Cardiac fibroblast (primary cell): ENCODE measurements at regions not wholly inside any gene's neighbourhood (a gene's known extent, or its start where the extent isn't known, plus 50 kb on each side); places are given as distances from the start of the nearest gene placed in this dataset.

Source experiments
- DNase-seq, 2 donors: peaks; one replicate each; pipeline versions ENCODE4 v3.0.0 to v3.0.0-alpha.2; 2010; ENCODE audit warnings: low read depth in 2 of 2
- H3K4me3 ChIP-seq, 2 donors: replicated peaks in 1 of 2; 1 replicate in 1 of 2; 2 replicates in 1 of 2; pipeline ENCODE4 v1.5.1; 2011; ENCODE audit warnings: low read depth in 2 of 2, low read length in 2 of 2, mild to moderate bottlenecking in 2 of 2, moderate library complexity in 1 of 2
- TF ChIP-seq, protein P1 (sequence below): IDR thresholded peaks from one replicate; pipeline ENCODE4 v1.5.1; 2011; ENCODE audit warnings: low read depth, mild to moderate bottlenecking, low read length, inconsistent platforms

DNA sequence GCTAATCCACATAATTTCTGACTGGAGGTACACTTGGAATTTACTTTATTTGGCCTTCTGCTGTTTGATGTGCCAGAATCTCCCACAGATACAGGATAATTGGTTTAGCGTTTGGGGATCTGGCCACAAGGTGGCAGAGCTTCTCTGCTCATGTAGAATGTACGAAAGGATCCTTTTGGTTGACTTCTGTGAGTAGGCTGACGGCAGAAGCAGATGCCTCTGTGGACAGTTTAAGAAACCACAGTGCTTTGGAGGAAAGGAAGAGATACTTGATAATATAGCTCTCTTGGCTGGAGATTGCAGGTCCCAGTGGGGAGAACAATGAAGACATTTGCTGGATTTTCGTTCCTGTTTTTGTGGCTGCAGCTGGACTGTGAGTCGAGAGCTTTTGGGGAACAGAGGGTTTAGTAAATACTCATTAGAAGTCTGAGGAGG lies 75.3 kb upstream of the OR4E1 start:
- TF ChIP-seq, protein P1, sequence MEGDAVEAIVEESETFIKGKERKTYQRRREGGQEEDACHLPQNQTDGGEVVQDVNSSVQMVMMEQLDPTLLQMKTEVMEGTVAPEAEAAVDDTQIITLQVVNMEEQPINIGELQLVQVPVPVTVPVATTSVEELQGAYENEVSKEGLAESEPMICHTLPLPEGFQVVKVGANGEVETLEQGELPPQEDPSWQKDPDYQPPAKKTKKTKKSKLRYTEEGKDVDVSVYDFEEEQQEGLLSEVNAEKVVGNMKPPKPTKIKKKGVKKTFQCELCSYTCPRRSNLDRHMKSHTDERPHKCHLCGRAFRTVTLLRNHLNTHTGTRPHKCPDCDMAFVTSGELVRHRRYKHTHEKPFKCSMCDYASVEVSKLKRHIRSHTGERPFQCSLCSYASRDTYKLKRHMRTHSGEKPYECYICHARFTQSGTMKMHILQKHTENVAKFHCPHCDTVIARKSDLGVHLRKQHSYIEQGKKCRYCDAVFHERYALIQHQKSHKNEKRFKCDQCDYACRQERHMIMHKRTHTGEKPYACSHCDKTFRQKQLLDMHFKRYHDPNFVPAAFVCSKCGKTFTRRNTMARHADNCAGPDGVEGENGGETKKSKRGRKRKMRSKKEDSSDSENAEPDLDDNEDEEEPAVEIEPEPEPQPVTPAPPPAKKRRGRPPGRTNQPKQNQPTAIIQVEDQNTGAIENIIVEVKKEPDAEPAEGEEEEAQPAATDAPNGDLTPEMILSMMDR: peak; percentile 74
- no peak overlapping the region for H3K4me3 ChIP-seq
- DNase-seq: peak; percentile 39 to 59

DNA sequence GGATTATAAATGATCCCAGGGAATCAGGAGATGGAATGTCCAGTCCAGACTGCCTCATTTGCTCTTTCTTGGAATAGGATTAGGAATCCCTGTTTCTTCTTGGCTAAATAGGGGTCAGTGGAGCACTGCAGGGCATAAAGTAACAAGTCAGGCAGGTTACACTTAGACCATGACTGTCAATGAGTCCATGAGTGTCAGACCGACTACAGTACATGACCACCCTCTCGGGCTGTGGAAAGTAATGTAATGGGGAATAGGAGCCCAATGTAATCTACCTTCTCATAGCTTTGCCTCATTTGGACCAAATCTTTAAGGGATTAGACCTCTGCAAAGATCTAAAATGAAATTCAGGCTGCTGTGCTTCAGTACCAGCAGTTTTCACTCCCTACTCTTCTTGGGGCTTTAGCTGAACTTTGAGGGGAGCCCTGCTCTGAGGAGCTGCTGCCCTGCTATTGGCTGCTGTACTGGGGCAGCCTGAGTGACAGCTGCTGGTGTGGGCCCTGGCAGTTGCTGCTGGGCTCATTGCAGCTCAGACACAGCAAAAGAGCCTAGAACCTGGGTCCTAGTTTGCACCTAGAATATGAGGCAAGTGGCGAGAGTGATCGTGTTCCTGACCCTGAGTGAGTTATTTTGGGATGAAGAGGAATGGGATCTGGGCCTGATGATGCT lies 62.2 kb upstream of the OR4E1 start:
- no peak for DNase-seq
- no peak overlapping the region for H3K4me3 ChIP-seq
- TF ChIP-seq, protein P1: no peak

DNA sequence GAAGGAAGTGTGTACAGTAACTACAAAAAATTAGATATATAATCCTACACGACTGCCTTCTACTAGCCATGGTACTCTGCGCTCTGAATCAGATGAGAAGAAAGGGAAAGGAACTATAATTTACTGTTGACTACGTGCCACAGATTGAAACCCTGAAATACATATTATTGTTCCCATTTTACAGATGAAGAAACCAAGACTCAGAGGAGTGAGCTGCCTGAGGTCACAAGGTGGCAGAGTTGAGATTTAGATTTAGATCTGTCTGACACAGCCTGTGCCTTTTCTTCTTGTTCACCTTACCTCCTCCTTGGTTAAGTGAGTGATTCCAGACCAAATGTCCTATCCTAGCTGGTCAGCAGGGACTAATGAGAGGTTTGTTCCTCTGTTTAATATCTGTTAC lies 61.6 kb upstream of the OR4E1 start:
- TF ChIP-seq, protein P1: no peak
- no peak overlapping the region for H3K4me3 ChIP-seq
- DNase-seq: no peak

DNA sequence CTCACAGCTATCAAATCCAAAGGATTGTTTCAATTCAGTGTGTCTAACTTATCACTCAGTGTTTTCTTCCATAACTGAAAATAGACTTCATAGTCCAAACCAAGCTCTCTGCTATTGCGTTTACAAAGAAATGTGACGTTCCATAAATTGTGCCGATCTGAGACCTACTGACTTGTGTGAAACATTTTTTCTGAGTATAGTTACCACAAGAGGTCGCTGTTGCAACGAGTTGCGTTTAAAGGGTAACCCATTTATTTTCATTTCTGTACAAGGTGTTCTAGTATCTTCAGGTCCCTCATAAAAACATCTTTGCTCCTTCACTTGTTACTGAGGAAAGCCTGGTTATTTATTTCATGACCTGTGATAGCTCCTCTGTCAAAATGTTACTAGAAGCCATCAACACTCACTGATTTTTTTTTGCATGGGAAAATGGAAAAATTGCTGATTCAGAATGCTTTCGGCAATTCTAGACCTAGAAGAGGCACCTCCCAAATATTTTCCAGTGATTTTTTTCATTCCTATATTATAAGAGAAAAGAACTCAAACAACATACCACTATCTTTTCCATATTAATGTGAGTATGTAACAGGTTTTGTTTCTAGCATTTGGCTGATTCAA lies 60.9 kb upstream of the OR4E1 start:
- DNase-seq: peak; percentile 22 to 67
- H3K4me3 ChIP-seq: no peak overlapping the region
- TF ChIP-seq, protein P1: peak; percentile 49

DNA sequence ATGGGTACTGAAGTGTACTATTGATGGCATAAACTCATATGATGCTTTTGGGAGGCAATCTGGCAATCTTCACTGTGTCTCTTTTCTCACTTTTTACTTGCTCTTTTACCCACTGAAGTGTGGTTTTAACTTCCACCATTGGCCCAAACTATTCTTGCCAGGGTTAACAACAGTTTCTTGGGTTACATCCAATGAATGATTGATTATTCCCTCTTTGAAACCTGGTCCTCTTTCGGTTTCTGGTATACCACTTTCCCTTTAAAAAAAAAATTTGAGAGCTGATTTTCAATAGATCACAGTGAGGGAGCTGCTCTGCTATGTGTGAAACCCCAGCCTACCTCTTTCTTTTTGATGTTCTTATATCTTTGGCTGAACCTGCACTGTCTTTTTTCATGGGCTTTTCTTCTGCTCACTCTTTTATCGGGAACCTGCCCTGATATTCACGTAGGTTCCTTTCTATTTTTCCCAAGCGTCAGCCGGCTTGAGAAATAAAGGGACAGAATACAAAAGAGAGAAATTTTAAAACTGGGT lies 56.1 kb upstream of the OR4E1 start:
- DNase-seq: no peak

DNA sequence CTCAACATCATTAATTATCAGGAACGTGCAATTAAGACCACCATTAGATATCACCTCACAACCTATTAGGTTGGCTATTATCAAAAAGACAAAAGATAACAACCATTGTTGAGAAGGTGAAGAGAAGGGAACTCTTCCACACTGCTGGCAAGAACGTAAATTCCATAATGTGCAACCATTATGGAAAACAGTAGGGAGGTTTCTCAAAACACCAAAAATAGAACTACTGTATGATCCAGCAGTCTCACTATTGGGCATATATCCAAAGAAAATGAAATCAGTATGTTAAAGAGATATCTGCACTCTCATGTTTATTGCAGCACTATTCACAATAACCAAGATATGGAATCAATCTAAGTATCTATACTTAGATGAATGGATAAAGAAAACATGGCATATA lies 51.6 kb upstream of the OR4E1 start:
- TF ChIP-seq, protein P1: no peak
- H3K4me3 ChIP-seq: no peak overlapping the region
- DNase-seq: no peak

More for the DNA sequence above, 56.1 kb upstream of the OR4E1 start:
- no peak overlapping the region for H3K4me3 ChIP-seq
- TF ChIP-seq, protein P1: no peak
